OCI-LY1 (cell line): ENCODE measurements at regions not wholly inside any gene's neighbourhood (a gene's known extent, or its start where the extent isn't known, plus 50 kb on each side); places are given as distances from the start of the nearest gene placed in this dataset.
A peak's percentile ranks its signal among the peaks of the same experiment; 100 is the strongest.

Experiments used
- H2AFZ ChIP-seq: fragments of 200-600 bp; sonication (generic), shearing (Covaris generic); 2 replicates; pipeline ENCODE4 v1.6.0; 2014; ENCODE audit warnings: antibody characterized with exemption, mild to moderate bottlenecking, low read length
- H3F3A ChIP-seq: fragments of 200-600 bp; sonication (generic), shearing (Covaris generic); 2 replicates; pipeline ENCODE4 v1.6.0; 2014; ENCODE audit warnings: mild to moderate bottlenecking, antibody characterized with exemption, low read length, moderate library complexity; ENCODE audit not compliant: insufficient read depth
- H3K27ac ChIP-seq: fragments of 200-600 bp; sonication (generic); 2 replicates; pipeline ENCODE4 v1.5.1; 2014; ENCODE audit warnings: low read length, mixed run types, mild to moderate bottlenecking, low read depth; ENCODE audit not compliant: poor library complexity, severe bottlenecking
- H3K27me3 ChIP-seq: fragments of 200-600 bp; sonication (generic); 2 replicates; pipeline ENCODE4 v1.6.0; 2014; ENCODE audit warnings: antibody characterized with exemption, mild to moderate bottlenecking, low read length, moderate library complexity; ENCODE audit not compliant: insufficient read depth
- H3K36me3 ChIP-seq: fragments of 200-600 bp; sonication (generic); 2 replicates; pipeline ENCODE4 v1.6.1; 2014; ENCODE audit warnings: mild to moderate bottlenecking, antibody characterized with exemption, low read length, moderate library complexity, mixed read lengths; ENCODE audit not compliant: insufficient read depth
- H3K4me1 ChIP-seq: fragments of 200-600 bp; sonication (generic); 2 replicates; pipeline ENCODE4 v1.5.1; 2014; ENCODE audit warnings: mild to moderate bottlenecking, low read length, moderate library complexity; ENCODE audit not compliant: insufficient read depth, severe bottlenecking
- H3K4me2 ChIP-seq: fragments of 200-600 bp; sonication (generic), shearing (Covaris generic); 2 replicates; pipeline ENCODE4 v1.6.1; 2014; ENCODE audit warnings: low read length
- H3K4me3 ChIP-seq: fragments of 200-600 bp; sonication (generic); 2 replicates; pipeline ENCODE4 v1.5.1; 2014; ENCODE audit warnings: low read length, low read depth, mild to moderate bottlenecking, mixed read lengths; ENCODE audit not compliant: poor library complexity, severe bottlenecking
- H3K79me2 ChIP-seq: fragments of 200-600 bp; shearing (Covaris generic); 2 replicates; pipeline ENCODE4 v1.6.1; 2016; ENCODE audit warnings: mixed run types, low read length, mixed read lengths; ENCODE audit not compliant: insufficient read depth
- H3K9ac ChIP-seq: fragments of 200-600 bp; sonication (generic), shearing (Covaris generic); 2 replicates; pipeline ENCODE4 v1.6.1; 2014; ENCODE audit warnings: mild to moderate bottlenecking, low read length, mixed read lengths
- H3K9me2 ChIP-seq: fragments of 200-600 bp; sonication (generic), shearing (Covaris generic); 2 replicates; pipeline ENCODE4 v1.6.1; 2014; ENCODE audit warnings: low read depth, mild to moderate bottlenecking, low read length, mixed read lengths
- H3K9me3 ChIP-seq: fragments of 200-600 bp; shearing (Covaris generic); 2 replicates; pipeline ENCODE4 v1.6.1; 2014; ENCODE audit warnings: low read length, mixed read lengths
- H4K20me1 ChIP-seq: fragments of 200-600 bp; sonication (generic), shearing (Covaris generic); 2 replicates; pipeline ENCODE4 v1.6.0; 2016; ENCODE audit warnings: mild to moderate bottlenecking, low read length; ENCODE audit not compliant: insufficient read depth
- EZH2 ChIP-seq: fragments of 200-600 bp; sonication (generic), shearing (Covaris generic); IDR thresholded peaks from 2 replicates; pipeline ENCODE4 v1.8.0; 2017; ENCODE audit warnings: borderline replicate concordance, mixed run types, mild to moderate bottlenecking, antibody characterized with exemption, low read length, moderate library complexity, mixed read lengths
- TF ChIP-seq, protein P1 (sequence below): fragments of 200-600 bp; sonication (generic), shearing (Covaris generic); IDR thresholded peaks from 2 replicates; pipeline ENCODE4 v1.5.1; 2017; ENCODE audit warnings: mild to moderate bottlenecking, antibody characterized with exemption, low read length, moderate library complexity, mixed read lengths

DNA sequence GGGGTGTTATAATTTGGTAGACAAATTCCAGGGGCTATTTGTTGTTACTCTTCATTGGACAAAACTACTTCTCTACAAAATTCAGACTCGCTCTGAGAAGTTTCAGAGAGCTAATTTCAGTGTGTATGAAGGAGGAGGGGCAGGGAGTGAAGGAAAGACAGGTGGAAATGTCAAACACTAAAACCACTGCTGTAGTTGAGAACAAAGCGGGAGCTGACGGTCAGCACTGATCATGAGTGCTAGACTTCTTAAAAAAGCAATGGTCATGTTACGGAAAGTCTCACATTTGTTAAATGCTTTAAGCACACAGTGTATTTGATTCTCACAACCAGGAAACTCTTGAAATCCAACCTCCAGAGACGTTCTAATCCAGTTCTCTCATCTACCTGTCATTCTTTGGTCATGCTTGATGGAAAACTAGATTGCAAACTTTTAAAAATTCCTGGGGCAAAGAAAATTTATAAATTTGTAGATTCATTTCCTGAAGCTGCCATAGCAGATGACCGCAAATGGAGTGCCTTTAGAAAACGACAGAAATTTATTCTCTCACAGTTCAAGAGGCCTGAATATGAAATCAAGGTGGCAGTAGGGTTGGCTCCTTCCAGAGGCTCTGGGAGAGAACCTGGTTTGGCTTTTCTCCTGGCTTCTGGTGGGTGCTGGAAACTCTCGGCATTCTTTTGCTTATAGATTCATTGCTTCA, 100.7 kb upstream of the CARMIL1 start:
- no peak overlapping the region for H3K4me2 ChIP-seq
- no peak overlapping the region for H3K27ac ChIP-seq
- H3K9me2 ChIP-seq, result no peaks in the 10 kb centered on the region
- no peaks in the 10 kb centered on the region; the same call in 1 of the 2 replicates for H3F3A ChIP-seq
- H3K4me1 ChIP-seq, result peaks cover 14% of the 10 kb centered on the region
- no peak overlapping the region for H3K4me3 ChIP-seq
- no peaks in the 10 kb centered on the region for H3K36me3 ChIP-seq
- no peak for TF ChIP-seq EZH2
- TF ChIP-seq, protein P1, sequence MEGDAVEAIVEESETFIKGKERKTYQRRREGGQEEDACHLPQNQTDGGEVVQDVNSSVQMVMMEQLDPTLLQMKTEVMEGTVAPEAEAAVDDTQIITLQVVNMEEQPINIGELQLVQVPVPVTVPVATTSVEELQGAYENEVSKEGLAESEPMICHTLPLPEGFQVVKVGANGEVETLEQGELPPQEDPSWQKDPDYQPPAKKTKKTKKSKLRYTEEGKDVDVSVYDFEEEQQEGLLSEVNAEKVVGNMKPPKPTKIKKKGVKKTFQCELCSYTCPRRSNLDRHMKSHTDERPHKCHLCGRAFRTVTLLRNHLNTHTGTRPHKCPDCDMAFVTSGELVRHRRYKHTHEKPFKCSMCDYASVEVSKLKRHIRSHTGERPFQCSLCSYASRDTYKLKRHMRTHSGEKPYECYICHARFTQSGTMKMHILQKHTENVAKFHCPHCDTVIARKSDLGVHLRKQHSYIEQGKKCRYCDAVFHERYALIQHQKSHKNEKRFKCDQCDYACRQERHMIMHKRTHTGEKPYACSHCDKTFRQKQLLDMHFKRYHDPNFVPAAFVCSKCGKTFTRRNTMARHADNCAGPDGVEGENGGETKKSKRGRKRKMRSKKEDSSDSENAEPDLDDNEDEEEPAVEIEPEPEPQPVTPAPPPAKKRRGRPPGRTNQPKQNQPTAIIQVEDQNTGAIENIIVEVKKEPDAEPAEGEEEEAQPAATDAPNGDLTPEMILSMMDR, result no peak
- H2AFZ ChIP-seq, result peak overlapping the region; percentile 51; the same call in 1 of the 2 replicates
- H3K79me2 ChIP-seq, result no peaks in the 10 kb centered on the region
- H4K20me1 ChIP-seq, result no peaks in the 10 kb centered on the region
- no peaks in the 10 kb centered on the region for H3K9me3 ChIP-seq
- no peak overlapping the region for H3K9ac ChIP-seq
- no peaks in the 10 kb centered on the region for H3K27me3 ChIP-seq

DNA sequence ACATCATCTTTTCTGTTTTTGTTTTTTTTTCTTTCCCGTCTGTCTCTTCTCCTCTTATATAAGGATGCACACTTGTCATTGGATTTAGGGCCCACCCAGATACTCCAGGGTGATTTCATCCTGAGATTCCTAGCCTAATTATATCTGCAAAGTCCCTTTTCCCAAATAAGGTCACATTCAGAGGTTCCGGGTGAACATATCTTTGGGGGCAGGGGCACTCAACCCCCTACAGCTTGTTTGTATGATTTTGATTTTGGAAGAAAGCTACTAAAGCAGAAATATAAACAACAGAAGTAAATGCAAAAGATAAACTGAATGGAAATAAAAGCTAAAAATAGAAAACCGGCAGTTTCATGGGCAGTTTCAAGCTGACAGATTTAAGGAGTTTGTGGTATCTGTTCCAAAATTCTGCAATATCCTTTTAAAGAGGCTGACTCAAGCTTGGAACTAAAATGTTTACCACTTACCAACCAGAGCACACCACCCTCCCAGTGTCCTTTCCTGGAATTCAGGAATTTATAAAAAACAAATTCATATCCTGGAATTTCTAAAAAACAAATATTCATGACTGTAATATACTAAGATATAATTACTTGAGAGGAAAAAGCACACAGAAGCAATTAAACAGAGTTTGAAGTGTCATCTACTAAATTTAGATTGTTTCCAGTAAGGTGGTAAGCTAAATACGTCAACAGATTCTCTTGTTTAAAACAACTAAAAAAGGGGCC, 100.0 kb upstream of the CARMIL1 start:
- no peaks in the 10 kb centered on the region for H3K27me3 ChIP-seq
- no peaks in the 10 kb centered on the region for H3K9me3 ChIP-seq
- no peaks in the 10 kb centered on the region for H4K20me1 ChIP-seq
- H3K9me2 ChIP-seq, result no peaks in the 10 kb centered on the region
- no peak for TF ChIP-seq EZH2
- TF ChIP-seq, protein P1, result no peak
- H3K4me2 ChIP-seq, result no peak overlapping the region
- H3K27ac ChIP-seq, result no peak overlapping the region
- H2AFZ ChIP-seq, result peak overlapping the region; percentile 51; the same call in 1 of the 2 replicates
- no peaks in the 10 kb centered on the region for H3K36me3 ChIP-seq
- H3K4me1 ChIP-seq, result peaks cover 14% of the 10 kb centered on the region
- no peaks in the 10 kb centered on the region; the same call in 1 of the 2 replicates for H3F3A ChIP-seq
- no peak overlapping the region for H3K9ac ChIP-seq
- H3K4me3 ChIP-seq, result no peak overlapping the region
- no peaks in the 10 kb centered on the region for H3K79me2 ChIP-seq

DNA sequence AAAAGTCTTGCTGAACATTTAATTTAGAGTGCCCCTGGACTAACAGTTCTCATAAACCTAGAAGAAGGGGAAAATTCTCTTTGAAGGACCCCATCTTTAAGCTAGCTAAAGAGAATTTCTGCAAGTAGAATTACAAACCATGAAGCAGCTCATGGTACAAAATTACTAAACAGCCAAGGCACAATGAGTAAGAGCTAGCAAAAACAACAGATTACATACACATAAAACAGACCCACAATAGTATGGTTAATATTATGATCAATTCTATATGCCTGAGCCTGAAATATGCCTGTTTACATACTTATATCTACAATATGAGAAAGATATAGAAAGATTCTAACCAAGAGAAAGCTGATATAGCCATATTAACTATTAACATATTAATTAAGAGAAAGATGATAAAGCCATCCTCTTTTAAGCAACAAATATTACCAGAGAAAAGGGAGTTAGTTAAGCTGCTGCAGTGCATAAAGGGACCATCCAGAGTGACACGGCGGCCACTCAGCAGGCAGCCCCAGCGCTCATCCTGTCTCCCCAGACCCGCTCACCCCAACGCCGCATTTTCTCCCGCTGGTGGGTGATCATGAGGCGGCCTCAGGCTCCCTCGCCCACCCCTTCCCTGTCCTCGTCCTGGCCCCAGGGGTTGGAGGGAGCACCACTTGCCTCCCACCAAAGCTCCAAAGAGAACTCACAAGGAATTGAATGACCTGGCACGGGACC, 98.4 kb upstream of the CARMIL1 start:
- no peaks in the 10 kb centered on the region for H3K79me2 ChIP-seq
- H3K4me2 ChIP-seq, result no peak overlapping the region
- H3F3A ChIP-seq, result no peaks in the 10 kb centered on the region
- H3K4me1 ChIP-seq, result peaks cover 14% of the 10 kb centered on the region
- H3K9me2 ChIP-seq, result no peaks in the 10 kb centered on the region
- H3K36me3 ChIP-seq, result no peaks in the 10 kb centered on the region
- H3K9ac ChIP-seq, result no peak overlapping the region
- no peak for TF ChIP-seq EZH2
- TF ChIP-seq, protein P1, result no peak
- H2AFZ ChIP-seq, result no peak overlapping the region
- H3K27me3 ChIP-seq, result no peaks in the 10 kb centered on the region
- H4K20me1 ChIP-seq, result no peaks in the 10 kb centered on the region
- H3K9me3 ChIP-seq, result no peaks in the 10 kb centered on the region
- H3K27ac ChIP-seq, result no peak overlapping the region
- no peak overlapping the region for H3K4me3 ChIP-seq
